GM23338 (cell line): ENCODE measurements at regions not wholly inside any gene's neighbourhood (a gene's known extent, or its start where the extent isn't known, plus 50 kb on each side); places are given as distances from the start of the nearest gene placed in this dataset.

Experiments used
- CREB1 ChIP-seq: fragments of 250-450 bp; sonication (Bioruptor Pico); IDR thresholded peaks from 2 replicates; pipeline ENCODE4 v1.5.0; 2020; ENCODE audit warnings: low read depth, mild to moderate bottlenecking, moderate library complexity
- EZH2 ChIP-seq: fragments of 200-600 bp; sonication (generic); IDR thresholded peaks from one replicate; pipeline ENCODE4 v1.8.0; 2017; ENCODE audit warnings: antibody characterized with exemption, mild to moderate bottlenecking, low read depth; ENCODE audit not compliant: unreplicated experiment
- EZH2phosphoT487 ChIP-seq: fragments of 200-600 bp; sonication (generic); IDR thresholded peaks from one replicate; pipeline ENCODE4 v1.8.1; 2018; ENCODE audit warnings: antibody characterized with exemption; ENCODE audit not compliant: unreplicated experiment
- JUNB ChIP-seq: IDR thresholded peaks from one replicate; pipeline ENCODE4 v1.6.1; 2016; ENCODE audit warnings: antibody characterized with exemption; ENCODE audit not compliant: unreplicated experiment
- NANOG ChIP-seq: IDR thresholded peaks from 2 replicates; pipeline ENCODE4 v1.6.1; 2016; ENCODE audit warnings: antibody characterized with exemption, borderline replicate concordance
- POLR2AphosphoS5 ChIP-seq: IDR thresholded peaks from 2 replicates; pipeline ENCODE4 v1.6.1; 2016; ENCODE audit warnings: antibody characterized with exemption, low read depth
- REST ChIP-seq: IDR thresholded peaks from one replicate; pipeline ENCODE4 v1.6.1; 2018; ENCODE audit warnings: antibody characterized with exemption; ENCODE audit not compliant: unreplicated experiment
- STAT1 ChIP-seq: IDR thresholded peaks from one replicate; pipeline ENCODE4 v1.6.1; 2016; ENCODE audit warnings: antibody characterized with exemption; ENCODE audit not compliant: unreplicated experiment
- ZNF114 ChIP-seq: fragments of 250-450 bp; sonication (Bioruptor Pico); IDR thresholded peaks from 2 replicates; pipeline ENCODE4 v1.5.0; 2020; ENCODE audit warnings: mild to moderate bottlenecking, moderate library complexity
- ZNF462 ChIP-seq: fragments of 250-450 bp; sonication (Bioruptor Pico); IDR thresholded peaks from 2 replicates; pipeline ENCODE4 v1.5.0; 2020; ENCODE audit warnings: mild to moderate bottlenecking, moderate library complexity

- no peak for TF ChIP-seq ZNF462 (CRISPR knock-in tag)
- no peak for TF ChIP-seq POLR2AphosphoS5
- no peak for TF ChIP-seq EZH2
- no peak for TF ChIP-seq JUNB
- no peak for TF ChIP-seq STAT1
- TF ChIP-seq CREB1 (CRISPR knock-in tag) = no peak
- TF ChIP-seq ZNF114 (CRISPR knock-in tag) = no peak
- TF ChIP-seq EZH2phosphoT487 = no peak
- no peak for TF ChIP-seq REST
- TF ChIP-seq NANOG = no peak
Measured at GRCh38 chr5:173454736-173455598, 126.8 kb upstream of the STC2 start (continued).
